Neural progenitor cell (in vitro differentiated cells): ENCODE measurements at regions not wholly inside any gene's neighbourhood (a gene's known extent, or its start where the extent isn't known, plus 50 kb on each side); places are given as distances from the start of the nearest gene placed in this dataset.

Experiments used
- DNase-seq: peaks from one replicate; pipeline ENCODE4 v3.0.0-alpha.2; 2016; ENCODE audit warnings: low spot score
- H2AFZ ChIP-seq: fragments of 200-600 bp; sonication (generic); replicated peaks from 2 replicates; pipeline ENCODE4 v1.6.1; 2016; ENCODE audit warnings: antibody characterized with exemption
- H3F3A ChIP-seq: fragments of 200-600 bp; sonication (generic); 2 replicates; pipeline ENCODE4 v1.6.1; 2016; ENCODE audit warnings: antibody characterized with exemption, low read depth
- H3K27ac ChIP-seq: fragments of 200-600 bp; sonication (generic); 2 replicates; pipeline ENCODE4 v1.5.1; 2016; ENCODE audit warnings: mild to moderate bottlenecking
- H3K27me3 ChIP-seq: fragments of 200-600 bp; sonication (generic); 2 replicates; pipeline ENCODE4 v1.6.1; 2016; ENCODE audit warnings: mild to moderate bottlenecking, moderate library complexity
- H3K36me3 ChIP-seq: fragments of 200-600 bp; sonication (generic); 2 replicates; pipeline ENCODE4 v1.5.1; 2016
- H3K4me1 ChIP-seq: fragments of 200-600 bp; sonication (generic); 2 replicates; pipeline ENCODE4 v1.6.1; 2016; ENCODE audit warnings: mixed run types
- H3K4me2 ChIP-seq: fragments of 200-600 bp; sonication (generic); 2 replicates; pipeline ENCODE4 v1.6.1; 2016
- H3K4me3 ChIP-seq: fragments of 200-600 bp; sonication (generic); 2 replicates; pipeline ENCODE4 v1.5.1; 2016
- H3K79me2 ChIP-seq: fragments of 200-600 bp; sonication (generic); 2 replicates; pipeline ENCODE4 v1.6.1; 2016; ENCODE audit warnings: low read depth
- H3K9ac ChIP-seq: fragments of 200-600 bp; sonication (generic); 2 replicates; pipeline ENCODE4 v1.6.1; 2016
- H3K9me3 ChIP-seq: fragments of 200-600 bp; sonication (generic); 2 replicates; pipeline ENCODE4 v1.5.1; 2016; ENCODE audit warnings: low read depth
- H4K20me1 ChIP-seq: fragments of 200-600 bp; sonication (generic); 2 replicates; pipeline ENCODE4 v1.6.1; 2016; ENCODE audit warnings: low read depth
- H3K27ac Mint-ChIP-seq: 3 replicates; pipeline ENCODE4 v1.8.0; 2021; ENCODE audit warnings: mixed read lengths
- H3K27me3 Mint-ChIP-seq: 2 replicates; pipeline ENCODE4 v1.8.0; 2022; ENCODE audit warnings: low read depth, mild to moderate bottlenecking, inconsistent platforms, moderate library complexity, mixed read lengths; ENCODE audit not compliant: insufficient read depth
- H3K36me3 Mint-ChIP-seq: 3 replicates; pipeline ENCODE4 v1.8.0; 2021; ENCODE audit warnings: mixed read lengths
- H3K4me1 Mint-ChIP-seq: 3 replicates; pipeline ENCODE4 v1.8.0; 2021; ENCODE audit warnings: mixed read lengths
- H3K4me3 Mint-ChIP-seq: 3 replicates; pipeline ENCODE4 v1.8.0; 2021; ENCODE audit warnings: mild to moderate bottlenecking, moderate library complexity, mixed read lengths
- H3K9me3 Mint-ChIP-seq: 3 replicates; pipeline ENCODE4 v1.8.0; 2020; ENCODE audit warnings: mixed read lengths
- EZH2 ChIP-seq: fragments of 200-600 bp; sonication (generic); IDR thresholded peaks from 2 replicates; pipeline ENCODE4 v1.6.1; 2017; ENCODE audit warnings: antibody characterized with exemption, mild to moderate bottlenecking, moderate library complexity
- EZH2phosphoT487 ChIP-seq: fragments of 200-600 bp; sonication (generic); IDR thresholded peaks from 2 replicates; pipeline ENCODE4 v1.6.1; 2017; ENCODE audit warnings: antibody characterized with exemption
- TF ChIP-seq, protein P1 (sequence below): fragments of 200-600 bp; sonication (generic); IDR thresholded peaks from 2 replicates; pipeline ENCODE4 v1.5.1; 2017; ENCODE audit warnings: antibody characterized with exemption, mild to moderate bottlenecking

DNA sequence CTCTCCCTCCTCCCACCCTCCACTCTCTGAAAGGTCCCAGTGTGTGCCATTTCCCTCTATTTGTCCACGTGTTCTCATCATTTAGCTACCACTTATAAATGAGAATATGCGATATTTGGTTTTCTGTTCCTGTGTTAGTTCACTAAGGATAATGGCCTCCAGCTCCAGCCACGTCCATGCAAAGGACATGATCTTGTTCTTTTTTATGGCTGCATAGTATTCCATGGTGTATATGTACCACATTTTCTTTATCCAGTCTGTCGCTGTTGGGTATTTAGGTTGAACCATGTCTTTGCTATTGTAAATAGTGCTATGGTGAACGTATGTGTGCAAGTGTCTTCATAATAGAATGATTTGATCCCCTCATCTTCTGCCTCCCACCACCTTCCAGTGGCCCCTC, 183.7 kb upstream of the AUTS2 start:
- Histone ChIP-seq H4K20me1 (no peaks in the 10 kb centered on the region), H3K79me2 (no peaks in the 10 kb centered on the region), H3K36me3 (no peaks in the 10 kb centered on the region), H2AFZ (no peak overlapping the region), H3K4me1 (no peaks in the 10 kb centered on the region), H3F3A (no peaks in the 10 kb centered on the region), H3K9ac (no peak overlapping the region), H3K27me3 (no peaks in the 10 kb centered on the region), H3K9me3 (no peaks in the 10 kb centered on the region), H3K4me3 (no peak overlapping the region), H3K27ac (no peak overlapping the region), H3K4me2 (no peak overlapping the region)
- TF ChIP-seq EZH2phosphoT487 (no peak), EZH2 (no peak)
- TF ChIP-seq, protein P1, sequence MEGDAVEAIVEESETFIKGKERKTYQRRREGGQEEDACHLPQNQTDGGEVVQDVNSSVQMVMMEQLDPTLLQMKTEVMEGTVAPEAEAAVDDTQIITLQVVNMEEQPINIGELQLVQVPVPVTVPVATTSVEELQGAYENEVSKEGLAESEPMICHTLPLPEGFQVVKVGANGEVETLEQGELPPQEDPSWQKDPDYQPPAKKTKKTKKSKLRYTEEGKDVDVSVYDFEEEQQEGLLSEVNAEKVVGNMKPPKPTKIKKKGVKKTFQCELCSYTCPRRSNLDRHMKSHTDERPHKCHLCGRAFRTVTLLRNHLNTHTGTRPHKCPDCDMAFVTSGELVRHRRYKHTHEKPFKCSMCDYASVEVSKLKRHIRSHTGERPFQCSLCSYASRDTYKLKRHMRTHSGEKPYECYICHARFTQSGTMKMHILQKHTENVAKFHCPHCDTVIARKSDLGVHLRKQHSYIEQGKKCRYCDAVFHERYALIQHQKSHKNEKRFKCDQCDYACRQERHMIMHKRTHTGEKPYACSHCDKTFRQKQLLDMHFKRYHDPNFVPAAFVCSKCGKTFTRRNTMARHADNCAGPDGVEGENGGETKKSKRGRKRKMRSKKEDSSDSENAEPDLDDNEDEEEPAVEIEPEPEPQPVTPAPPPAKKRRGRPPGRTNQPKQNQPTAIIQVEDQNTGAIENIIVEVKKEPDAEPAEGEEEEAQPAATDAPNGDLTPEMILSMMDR, result no peak
- Mint-ChIP-seq H3K9me3 (peaks cover 8% of the 10 kb centered on the region), H3K27me3 (peaks cover 16% of the 10 kb centered on the region), H3K36me3 (no peaks in the 10 kb centered on the region), H3K4me3 (no peak overlapping the region), H3K27ac (no peak overlapping the region), H3K4me1 (peaks cover 12% of the 10 kb centered on the region)
- no peak for DNase-seq

DNA sequence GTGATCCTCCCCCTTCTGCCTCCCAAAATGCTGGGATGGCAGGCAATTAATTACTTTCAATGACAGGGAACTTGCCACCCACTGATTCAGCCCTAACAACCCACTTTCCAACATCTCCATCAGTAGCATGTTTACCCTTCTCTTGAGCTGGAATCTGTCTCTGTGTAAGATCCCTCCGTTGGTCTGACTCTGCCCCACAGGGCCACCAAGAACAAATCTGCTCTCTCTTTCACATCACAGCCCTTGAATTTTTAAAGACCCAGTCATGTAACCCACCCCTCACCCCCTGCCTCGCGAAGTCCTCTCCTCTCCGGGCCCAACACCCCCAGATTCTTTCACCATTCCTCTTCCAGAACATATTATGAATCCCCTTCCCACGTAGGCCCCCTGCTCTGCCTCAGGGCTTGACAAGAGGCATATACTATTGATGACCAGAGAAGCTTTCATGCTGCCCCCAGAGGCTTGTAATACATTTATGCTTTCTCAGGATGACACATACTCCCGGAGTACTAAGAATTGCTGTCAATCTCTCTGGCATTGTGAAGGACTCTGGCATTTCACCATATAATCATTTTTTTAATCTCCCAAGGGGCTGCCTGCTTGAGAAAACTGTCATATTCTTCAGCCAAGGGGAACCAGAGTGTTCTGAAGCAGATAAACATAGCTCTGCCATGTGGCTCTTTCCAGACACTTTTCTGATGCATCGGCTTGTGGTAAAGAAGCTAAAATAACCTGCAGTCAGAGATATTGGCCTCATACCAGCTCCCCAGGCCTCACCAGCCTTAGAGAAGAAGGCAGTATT, 179.2 kb upstream of the AUTS2 start:
- Mint-ChIP-seq H3K9me3 (peaks cover 11% of the 10 kb centered on the region), H3K36me3 (no peaks in the 10 kb centered on the region), H3K4me1 (peaks cover 17% of the 10 kb centered on the region), H3K4me3 (no peak overlapping the region), H3K27ac (peak overlapping the region; percentile 43), H3K27me3 (peaks cover 16% of the 10 kb centered on the region)
- Histone ChIP-seq H2AFZ (no peak overlapping the region), H3K27me3 (no peaks in the 10 kb centered on the region), H3K27ac (no peak overlapping the region), H4K20me1 (no peaks in the 10 kb centered on the region), H3K4me2 (no peak overlapping the region), H3K4me1 (no peaks in the 10 kb centered on the region), H3K79me2 (no peaks in the 10 kb centered on the region), H3K4me3 (no peak overlapping the region), H3K9ac (no peak overlapping the region), H3K9me3 (no peaks in the 10 kb centered on the region), H3F3A (no peaks in the 10 kb centered on the region), H3K36me3 (no peaks in the 10 kb centered on the region)
- no peak for DNase-seq
- TF ChIP-seq, protein P1, result no peak
- TF ChIP-seq EZH2, result no peak
- no peak for TF ChIP-seq EZH2phosphoT487

DNA sequence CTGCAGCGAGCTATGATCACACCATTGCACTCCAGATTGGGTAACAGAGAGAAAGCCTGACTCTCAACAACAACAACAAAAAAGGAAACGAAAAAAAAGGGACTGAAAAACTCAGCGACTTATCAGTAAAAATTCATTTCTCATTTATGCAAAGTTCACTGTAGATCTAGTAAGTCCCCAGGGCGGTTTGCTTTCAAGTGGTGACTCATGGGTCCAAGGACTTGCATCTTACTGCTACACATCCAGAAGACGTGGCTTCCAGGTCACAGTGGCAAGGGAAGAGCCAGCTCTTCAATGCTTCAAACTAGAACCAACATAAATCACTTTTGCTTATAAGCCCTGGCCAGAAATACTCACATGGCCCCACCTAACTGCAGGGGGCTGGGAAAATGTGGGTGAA, 178.3 kb upstream of the AUTS2 start:
- Mint-ChIP-seq H3K27me3 (peaks cover 9% of the 10 kb centered on the region), H3K27ac (no peak overlapping the region), H3K36me3 (no peaks in the 10 kb centered on the region), H3K4me1 (peaks cover 17% of the 10 kb centered on the region), H3K9me3 (peaks cover 9% of the 10 kb centered on the region), H3K4me3 (no peak overlapping the region)
- Histone ChIP-seq H3K36me3 (no peaks in the 10 kb centered on the region), H3F3A (no peaks in the 10 kb centered on the region), H3K9ac (no peak overlapping the region), H3K79me2 (no peaks in the 10 kb centered on the region), H3K27ac (no peak overlapping the region), H3K4me3 (no peak overlapping the region), H3K4me1 (no peaks in the 10 kb centered on the region), H3K9me3 (no peaks in the 10 kb centered on the region), H4K20me1 (no peaks in the 10 kb centered on the region), H2AFZ (no peak overlapping the region), H3K4me2 (no peak overlapping the region), H3K27me3 (no peaks in the 10 kb centered on the region)
- DNase-seq, result no peak
- TF ChIP-seq, protein P1, result no peak
- TF ChIP-seq EZH2 (no peak), EZH2phosphoT487 (no peak)
